OCI-LY1 (cell line): ENCODE measurements at regions not wholly inside any gene's neighbourhood (a gene's known extent, or its start where the extent isn't known, plus 50 kb on each side); places are given as distances from the start of the nearest gene placed in this dataset.

Experiments used
- EZH2 ChIP-seq: fragments of 200-600 bp; sonication (generic), shearing (Covaris generic); IDR thresholded peaks from 2 replicates; pipeline ENCODE4 v1.8.0; 2017; ENCODE audit warnings: borderline replicate concordance, mixed run types, mild to moderate bottlenecking, antibody characterized with exemption, low read length, moderate library complexity, mixed read lengths
- TF ChIP-seq, protein P1 (sequence below): fragments of 200-600 bp; sonication (generic), shearing (Covaris generic); IDR thresholded peaks from 2 replicates; pipeline ENCODE4 v1.5.1; 2017; ENCODE audit warnings: mild to moderate bottlenecking, antibody characterized with exemption, low read length, moderate library complexity, mixed read lengths

DNA sequence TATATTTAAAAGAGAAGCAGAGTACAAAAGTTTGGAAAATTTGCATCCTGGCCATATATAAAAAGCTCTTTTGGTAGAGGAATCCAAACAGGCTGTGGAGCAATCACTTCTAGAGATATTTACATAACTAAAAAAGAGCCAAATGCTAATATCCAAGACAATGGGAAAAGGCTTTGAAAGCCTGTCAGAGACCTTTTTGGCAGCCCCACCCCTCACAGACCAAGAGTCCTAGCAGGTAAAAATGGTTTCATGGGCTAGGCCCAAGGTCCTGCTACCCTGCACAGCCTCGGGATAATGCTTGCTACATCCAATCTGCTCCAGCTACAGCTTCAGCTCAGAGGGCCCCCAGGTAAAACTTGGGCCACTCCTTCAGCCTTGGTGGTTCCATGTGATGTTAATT, 430.2 kb upstream of the KCND2 start:
- TF ChIP-seq, protein P1, sequence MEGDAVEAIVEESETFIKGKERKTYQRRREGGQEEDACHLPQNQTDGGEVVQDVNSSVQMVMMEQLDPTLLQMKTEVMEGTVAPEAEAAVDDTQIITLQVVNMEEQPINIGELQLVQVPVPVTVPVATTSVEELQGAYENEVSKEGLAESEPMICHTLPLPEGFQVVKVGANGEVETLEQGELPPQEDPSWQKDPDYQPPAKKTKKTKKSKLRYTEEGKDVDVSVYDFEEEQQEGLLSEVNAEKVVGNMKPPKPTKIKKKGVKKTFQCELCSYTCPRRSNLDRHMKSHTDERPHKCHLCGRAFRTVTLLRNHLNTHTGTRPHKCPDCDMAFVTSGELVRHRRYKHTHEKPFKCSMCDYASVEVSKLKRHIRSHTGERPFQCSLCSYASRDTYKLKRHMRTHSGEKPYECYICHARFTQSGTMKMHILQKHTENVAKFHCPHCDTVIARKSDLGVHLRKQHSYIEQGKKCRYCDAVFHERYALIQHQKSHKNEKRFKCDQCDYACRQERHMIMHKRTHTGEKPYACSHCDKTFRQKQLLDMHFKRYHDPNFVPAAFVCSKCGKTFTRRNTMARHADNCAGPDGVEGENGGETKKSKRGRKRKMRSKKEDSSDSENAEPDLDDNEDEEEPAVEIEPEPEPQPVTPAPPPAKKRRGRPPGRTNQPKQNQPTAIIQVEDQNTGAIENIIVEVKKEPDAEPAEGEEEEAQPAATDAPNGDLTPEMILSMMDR, result no peak
- no peak for TF ChIP-seq EZH2
